ENCODE measurements at regions not wholly inside any gene's neighbourhood (a gene's known extent, or its start where the extent isn't known, plus 50 kb on each side); places are given as distances from the start of the nearest gene placed in this dataset.
"Not testable (repeated sequence)": the region's sequence is repeated elsewhere in the genome, so short reads cannot be mapped to it uniquely, and the experiment has no call there.

DNA sequence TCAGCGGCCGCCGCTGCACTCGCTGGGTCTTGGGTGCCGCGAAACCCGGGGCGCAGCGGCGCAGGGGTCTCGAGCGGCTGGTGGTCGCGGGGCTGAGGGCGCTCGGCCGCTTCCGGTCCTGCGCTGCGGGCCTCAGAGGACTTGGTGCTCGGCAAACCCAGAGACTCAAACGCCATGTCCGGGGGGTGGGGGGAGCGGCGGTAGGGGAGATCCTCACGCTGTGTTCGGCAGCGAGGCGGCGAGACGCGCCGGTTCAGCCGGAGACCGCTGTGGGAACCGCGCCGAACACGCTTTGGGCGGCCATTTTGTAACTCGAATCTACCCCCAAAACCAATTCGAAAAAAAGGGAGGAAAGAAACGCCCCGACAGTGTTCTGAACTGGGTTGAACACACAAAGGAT is 317.5 kb upstream of the CDH18 start:
- Mint-ChIP-seq H3K27ac (ENCODE audit: unreplicated experiment) (no peak overlapping the region), H3K36me3 (ENCODE audit: insufficient read depth, unreplicated experiment) (no peaks in the 10 kb centered on the region), H3K27me3 (ENCODE audit: insufficient read depth, unreplicated experiment) (peaks cover 7% of the 10 kb centered on the region), H3K9me3 (ENCODE audit: unreplicated experiment) (no peaks in the 10 kb centered on the region), H3K4me1 (ENCODE audit: low read depth, unreplicated experiment) (no peaks in the 10 kb centered on the region), H3K4me3 (ENCODE audit: unreplicated experiment) (no peak overlapping the region)
- Histone ChIP-seq H3K9me3 (no peaks in the 10 kb centered on the region; the same call in 1 of the 2 replicates), H3K27me3 (replicated peaks; ENCODE audit: control insufficient read depth, insufficient read depth, low read length) (no peaks in the 10 kb centered on the region), H3K4me3 (ENCODE audit: low read depth, low read length) (no peak overlapping the region), H3K4me1 (no peaks in the 10 kb centered on the region), H3K36me3 (ENCODE audit: control insufficient read depth, insufficient read depth, low read length) (no peaks in the 10 kb centered on the region)
- TF ChIP-seq, protein P1, sequence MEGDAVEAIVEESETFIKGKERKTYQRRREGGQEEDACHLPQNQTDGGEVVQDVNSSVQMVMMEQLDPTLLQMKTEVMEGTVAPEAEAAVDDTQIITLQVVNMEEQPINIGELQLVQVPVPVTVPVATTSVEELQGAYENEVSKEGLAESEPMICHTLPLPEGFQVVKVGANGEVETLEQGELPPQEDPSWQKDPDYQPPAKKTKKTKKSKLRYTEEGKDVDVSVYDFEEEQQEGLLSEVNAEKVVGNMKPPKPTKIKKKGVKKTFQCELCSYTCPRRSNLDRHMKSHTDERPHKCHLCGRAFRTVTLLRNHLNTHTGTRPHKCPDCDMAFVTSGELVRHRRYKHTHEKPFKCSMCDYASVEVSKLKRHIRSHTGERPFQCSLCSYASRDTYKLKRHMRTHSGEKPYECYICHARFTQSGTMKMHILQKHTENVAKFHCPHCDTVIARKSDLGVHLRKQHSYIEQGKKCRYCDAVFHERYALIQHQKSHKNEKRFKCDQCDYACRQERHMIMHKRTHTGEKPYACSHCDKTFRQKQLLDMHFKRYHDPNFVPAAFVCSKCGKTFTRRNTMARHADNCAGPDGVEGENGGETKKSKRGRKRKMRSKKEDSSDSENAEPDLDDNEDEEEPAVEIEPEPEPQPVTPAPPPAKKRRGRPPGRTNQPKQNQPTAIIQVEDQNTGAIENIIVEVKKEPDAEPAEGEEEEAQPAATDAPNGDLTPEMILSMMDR (IDR thresholded peaks at IDR 0.05; ENCODE audit: insufficient read depth in 1 of 2, low read depth in 1 of 2, low read length in 1 of 2, severe bottlenecking in 1 of 2, unreplicated experiment in 1 of 2): no peak
- CTCF ChIA-PET: no interaction called here
- DNase-seq: no peak
- intact Hi-C loops (cut with micrococcal nuclease; ENCODE audit: unreplicated experiment): no loop called here
- POLR2A ChIA-PET: no interaction called here
- no TSS peak for BruUV-seq (replicated peaks)

GRCh38 chr5:20304570-20304969 is 316.6 kb upstream of the CDH18 start:
- H3K27ac Mint-ChIP-seq (ENCODE audit: unreplicated experiment); BruUV-seq (replicated peaks); H3K4me3 ChIP-seq (ENCODE audit: low read depth, low read length); DNase-seq; H3K9me3 ChIP-seq; H3K36me3 ChIP-seq (ENCODE audit: control insufficient read depth, insufficient read depth, low read length); H3K27me3 ChIP-seq (replicated peaks; ENCODE audit: control insufficient read depth, insufficient read depth, low read length); H3K36me3 Mint-ChIP-seq (ENCODE audit: insufficient read depth, unreplicated experiment); H3K27me3 Mint-ChIP-seq (ENCODE audit: insufficient read depth, unreplicated experiment); intact Hi-C loops (cut with micrococcal nuclease; ENCODE audit: unreplicated experiment); H3K4me3 Mint-ChIP-seq (ENCODE audit: unreplicated experiment); H3K9me3 Mint-ChIP-seq (ENCODE audit: unreplicated experiment); POLR2A ChIA-PET; H3K4me1 ChIP-seq; CTCF ChIA-PET; H3K4me1 Mint-ChIP-seq (ENCODE audit: low read depth, unreplicated experiment): not testable (repeated sequence)

DNA sequence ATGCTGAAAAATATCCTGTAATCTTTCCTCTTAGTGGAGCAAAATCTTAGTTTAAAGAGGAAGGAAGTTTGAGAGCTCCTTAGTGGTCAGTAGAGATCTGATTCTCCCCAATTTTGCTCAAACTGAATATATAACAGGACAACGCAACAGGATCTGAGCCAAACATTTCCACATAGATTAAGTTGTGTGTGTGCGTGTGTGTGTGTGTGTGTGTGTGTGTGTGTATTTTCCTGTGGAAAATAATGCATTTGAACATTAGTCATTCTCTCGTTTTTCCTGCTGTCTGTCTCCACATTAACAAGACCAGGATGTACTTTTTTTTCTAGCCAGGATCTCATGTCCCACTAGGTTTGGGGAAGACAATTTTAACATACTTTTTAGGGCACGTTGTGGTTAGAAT is 312.1 kb upstream of the CDH18 start:
- Mint-ChIP-seq H3K4me1 (ENCODE audit: low read depth, unreplicated experiment) (no peaks in the 10 kb centered on the region), H3K27ac (ENCODE audit: unreplicated experiment) (no peak overlapping the region), H3K9me3 (ENCODE audit: unreplicated experiment) (no peaks in the 10 kb centered on the region), H3K36me3 (ENCODE audit: insufficient read depth, unreplicated experiment) (no peaks in the 10 kb centered on the region), H3K4me3 (ENCODE audit: unreplicated experiment) (no peak overlapping the region), H3K27me3 (ENCODE audit: insufficient read depth, unreplicated experiment) (peaks cover 7% of the 10 kb centered on the region)
- H3K27me3 ChIP-seq (replicated peaks; ENCODE audit: control insufficient read depth, insufficient read depth, low read length): no peaks in the 10 kb centered on the region
- TF ChIP-seq, protein P1 (IDR thresholded peaks at IDR 0.05; ENCODE audit: insufficient read depth in 1 of 2, low read depth in 1 of 2, low read length in 1 of 2, severe bottlenecking in 1 of 2, unreplicated experiment in 1 of 2): no peak
- DNase-seq: no peak
- BruUV-seq (replicated peaks): no TSS peak
- H3K9me3 ChIP-seq: no peaks in the 10 kb centered on the region
- intact Hi-C loops (cut with micrococcal nuclease; ENCODE audit: unreplicated experiment): no loop called here
- ChIA-PET CTCF (no interaction called here), POLR2A (no interaction called here)
- no peaks in the 10 kb centered on the region for H3K36me3 ChIP-seq (ENCODE audit: control insufficient read depth, insufficient read depth, low read length)
- H3K4me3 ChIP-seq (ENCODE audit: low read depth, low read length): no peak overlapping the region
- no peaks in the 10 kb centered on the region for H3K4me1 ChIP-seq

DNA sequence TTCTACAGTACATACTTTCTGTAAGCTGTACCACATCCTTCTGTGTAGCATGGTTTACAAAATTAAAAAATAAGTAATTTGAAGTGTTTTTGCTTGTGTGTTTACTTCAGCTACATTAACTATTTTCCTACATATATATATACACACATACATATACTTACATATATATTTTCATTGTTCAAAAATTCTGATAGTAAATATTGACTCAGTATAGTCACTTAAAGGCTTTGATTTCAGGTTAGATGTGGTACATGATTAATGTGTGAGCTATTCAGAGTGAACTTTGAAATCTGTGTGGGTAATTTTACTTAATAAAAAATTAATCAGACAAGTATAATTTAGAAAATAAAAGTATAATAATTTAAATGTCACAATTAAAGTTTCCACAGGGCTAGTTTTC is 306.7 kb upstream of the CDH18 start:
- intact Hi-C loops (cut with micrococcal nuclease; ENCODE audit: unreplicated experiment): no loop called here
- CTCF ChIA-PET: no interaction called here
- no TSS peak for BruUV-seq (replicated peaks)

More for the DNA sequence above, 306.7 kb upstream of the CDH18 start:
- H3K9me3 Mint-ChIP-seq (ENCODE audit: unreplicated experiment): no peaks in the 10 kb centered on the region
- no peak overlapping the region for H3K27ac Mint-ChIP-seq (ENCODE audit: unreplicated experiment)
- no peak for DNase-seq
- H3K4me1 ChIP-seq: no peaks in the 10 kb centered on the region
- no peaks in the 10 kb centered on the region for H3K4me1 Mint-ChIP-seq (ENCODE audit: low read depth, unreplicated experiment)
- no peak overlapping the region for H3K4me3 Mint-ChIP-seq (ENCODE audit: unreplicated experiment)
- TF ChIP-seq, protein P1 (IDR thresholded peaks at IDR 0.05; ENCODE audit: insufficient read depth in 1 of 2, low read depth in 1 of 2, low read length in 1 of 2, severe bottlenecking in 1 of 2, unreplicated experiment in 1 of 2): no peak
- H3K4me3 ChIP-seq (ENCODE audit: low read depth, low read length): no peak overlapping the region
- H3K9me3 ChIP-seq: no peaks in the 10 kb centered on the region
- H3K27me3 Mint-ChIP-seq (ENCODE audit: insufficient read depth, unreplicated experiment): no peaks in the 10 kb centered on the region
- no peaks in the 10 kb centered on the region for H3K36me3 Mint-ChIP-seq (ENCODE audit: insufficient read depth, unreplicated experiment)
- H3K27me3 ChIP-seq (replicated peaks; ENCODE audit: control insufficient read depth, insufficient read depth, low read length): no peaks in the 10 kb centered on the region
- POLR2A ChIA-PET: no interaction called here
- H3K36me3 ChIP-seq (ENCODE audit: control insufficient read depth, insufficient read depth, low read length): no peaks in the 10 kb centered on the region

Measured in Caco-2 (cell line).